GM18867 (cell line): ENCODE measurements at regions not wholly inside any gene's neighbourhood (a gene's known extent, or its start where the extent isn't known, plus 50 kb on each side); places are given as distances from the start of the nearest gene placed in this dataset.

Experiments
- ATAC-seq: cut with Tn5 transposase; IDR thresholded peaks from one replicate; pipeline ENCODE4 v1.9.1; 2021; ENCODE audit warnings: mild to moderate bottlenecking, moderate library complexity; ENCODE audit not compliant: unreplicated experiment

DNA sequence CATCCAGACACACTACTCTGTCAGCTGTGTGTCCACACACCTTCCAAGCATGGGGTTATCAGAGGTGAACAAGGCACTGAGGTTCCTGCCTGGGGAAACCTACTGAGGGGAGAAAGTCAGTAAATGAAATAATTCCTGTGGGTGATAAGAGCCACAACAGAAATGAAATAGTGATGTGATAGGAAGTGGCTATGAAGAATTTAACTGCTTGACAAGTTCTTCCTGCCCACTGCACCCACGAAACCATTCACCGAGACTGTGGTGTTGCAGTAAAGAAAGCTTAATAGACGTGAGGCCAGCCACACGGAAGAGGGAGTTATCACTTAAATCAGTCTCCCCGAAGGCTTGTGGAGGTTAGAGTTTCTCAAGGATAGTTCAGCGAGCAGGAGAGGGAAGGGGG is 353.1 kb downstream of the UQCRFS1 start:
- ATAC-seq, result no peak

DNA sequence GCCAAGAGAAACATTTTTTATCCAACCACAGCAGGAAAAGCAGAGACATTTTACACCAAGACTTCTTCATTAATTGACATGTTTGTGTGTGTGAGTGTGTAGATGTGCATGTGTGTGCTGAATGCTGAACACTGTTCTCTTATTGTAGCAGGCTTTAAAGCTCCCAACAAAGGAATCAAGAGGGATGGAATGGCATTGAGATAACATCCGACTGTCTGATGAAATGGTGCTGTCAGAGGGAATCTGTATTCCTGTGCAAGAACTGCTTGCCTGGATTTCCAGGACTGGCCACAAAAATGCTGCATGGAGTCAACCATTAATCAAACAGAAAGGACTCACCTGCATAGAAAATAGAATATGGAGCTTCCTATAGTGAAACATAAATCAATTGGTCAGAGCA is 354.0 kb downstream of the UQCRFS1 start:
- ATAC-seq, result no peak

DNA sequence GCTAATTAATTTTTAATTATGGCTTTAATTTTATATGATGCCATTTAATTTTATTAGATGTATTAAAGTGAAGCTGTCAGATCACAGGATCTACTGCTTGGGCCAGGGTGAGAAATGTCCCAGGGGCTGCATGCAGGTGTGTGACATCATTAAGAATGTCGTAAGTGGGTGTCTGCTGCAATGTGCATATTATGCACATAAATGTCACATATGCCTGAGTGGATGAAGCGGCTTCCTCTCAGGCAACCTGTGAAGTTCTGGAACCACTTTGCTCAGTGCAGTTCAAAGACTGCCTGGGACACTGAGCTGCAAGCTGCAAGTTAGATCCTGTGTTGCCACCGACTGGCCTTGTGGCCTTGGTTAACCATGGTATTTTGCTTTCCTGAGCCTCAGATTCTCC is 355.0 kb downstream of the UQCRFS1 start:
- no peak for ATAC-seq

DNA sequence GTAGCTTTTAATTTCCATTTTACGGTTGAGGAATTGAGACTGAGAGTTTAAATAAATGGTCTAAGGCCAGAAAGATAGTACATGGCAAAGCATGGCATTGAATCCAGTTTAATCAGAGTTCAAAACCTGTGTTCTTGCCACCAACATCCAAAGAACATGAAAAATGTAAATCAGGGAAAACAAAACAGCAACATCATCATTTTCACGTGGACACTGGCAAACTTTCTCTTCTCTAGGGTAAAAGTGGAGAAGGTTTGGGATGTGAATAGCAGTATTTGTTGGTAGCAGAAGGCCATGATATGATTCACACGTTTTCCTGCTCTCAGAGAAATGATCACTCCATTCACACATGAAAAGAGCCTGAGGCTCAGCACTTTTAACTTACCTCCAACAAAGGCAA is 357.7 kb downstream of the UQCRFS1 start:
- ATAC-seq, result no peak

DNA sequence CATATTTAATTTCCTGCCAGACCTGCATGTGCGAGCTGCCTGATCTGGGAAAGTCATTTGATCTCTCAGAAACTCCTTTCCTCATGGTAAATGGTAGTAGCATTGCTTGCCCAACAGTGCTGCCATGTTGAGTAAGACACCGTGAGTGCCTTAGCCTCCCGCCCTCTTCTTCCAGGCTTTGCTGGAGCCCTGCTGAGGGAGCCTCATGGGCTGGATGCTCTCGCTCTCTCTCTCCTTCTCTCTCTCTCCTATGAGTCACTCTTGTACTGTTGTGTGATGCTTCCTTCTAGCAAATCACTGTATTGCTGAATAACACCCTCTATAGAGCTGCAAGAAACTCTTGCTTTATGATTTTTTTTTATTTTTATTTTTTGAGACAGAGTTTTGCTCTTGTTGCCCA is 365.5 kb downstream of the UQCRFS1 start:
- no peak for ATAC-seq

DNA sequence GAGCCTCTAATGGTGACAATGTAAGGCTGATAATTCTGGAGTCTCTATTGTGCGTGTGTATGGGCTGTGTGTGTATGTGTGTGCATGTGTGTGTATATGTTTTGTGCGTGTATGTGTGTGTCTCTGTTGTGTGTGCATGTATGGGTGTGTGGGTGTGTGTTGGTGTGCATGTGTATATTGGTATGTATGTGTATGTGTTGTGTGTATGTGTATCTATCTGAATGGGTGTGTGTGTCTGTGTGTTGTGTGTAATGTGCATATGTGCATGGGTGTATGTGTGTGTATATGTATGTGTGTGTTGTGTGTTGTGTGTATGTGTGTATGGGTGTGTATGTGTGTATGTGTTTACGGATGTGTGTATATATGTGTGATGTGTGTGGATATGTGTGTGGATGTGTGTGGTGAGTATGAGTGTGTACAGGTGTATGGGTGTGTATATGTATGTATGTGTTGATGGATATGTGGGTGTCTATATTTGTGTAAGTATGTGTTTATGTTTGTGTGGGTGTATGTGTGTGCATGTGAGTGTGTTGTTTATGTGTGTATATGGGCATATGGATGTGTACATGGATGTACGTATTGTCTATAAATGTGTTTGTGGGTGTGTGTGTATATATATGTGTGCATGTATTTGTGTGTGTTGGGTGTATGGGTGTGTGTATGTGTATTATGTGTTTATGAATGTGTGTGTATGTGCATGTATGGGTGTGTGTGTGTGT is 366.7 kb downstream of the UQCRFS1 start:
- ATAC-seq, result no peak

DNA sequence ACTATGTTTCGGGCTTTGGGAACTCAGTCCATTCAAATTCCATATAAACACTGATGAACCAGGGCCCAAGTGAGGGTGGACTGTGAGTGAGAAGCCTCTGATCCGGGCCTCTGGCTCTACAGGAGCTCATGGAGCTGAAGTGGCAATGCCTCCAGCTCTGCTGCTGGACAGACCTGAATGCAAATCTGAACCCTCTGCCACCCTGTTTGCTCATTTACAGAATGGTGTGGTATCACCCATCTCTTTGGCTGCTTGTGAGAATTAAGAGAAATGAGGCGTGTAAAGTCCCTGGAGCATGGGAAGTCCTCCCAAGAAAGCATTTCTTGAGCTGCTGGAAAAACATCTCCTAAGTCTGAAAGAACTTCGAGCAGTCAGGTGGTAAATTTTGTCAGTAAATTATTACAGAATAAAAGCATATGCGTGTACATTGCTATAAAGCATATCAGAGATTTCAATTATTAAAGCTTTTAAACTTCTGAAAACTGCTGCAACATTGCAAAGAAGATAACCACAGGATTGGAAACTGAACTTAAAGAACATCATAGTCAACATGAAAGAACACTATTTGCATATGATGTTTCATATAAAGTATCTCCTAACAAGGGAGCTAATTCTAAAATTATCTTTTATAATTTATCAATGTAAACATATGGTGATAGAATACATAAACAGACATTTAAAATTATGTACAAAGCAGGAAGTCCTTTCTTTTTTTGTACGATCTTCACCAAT is 369.0 kb downstream of the UQCRFS1 start:
- ATAC-seq, result peak; percentile 53

DNA sequence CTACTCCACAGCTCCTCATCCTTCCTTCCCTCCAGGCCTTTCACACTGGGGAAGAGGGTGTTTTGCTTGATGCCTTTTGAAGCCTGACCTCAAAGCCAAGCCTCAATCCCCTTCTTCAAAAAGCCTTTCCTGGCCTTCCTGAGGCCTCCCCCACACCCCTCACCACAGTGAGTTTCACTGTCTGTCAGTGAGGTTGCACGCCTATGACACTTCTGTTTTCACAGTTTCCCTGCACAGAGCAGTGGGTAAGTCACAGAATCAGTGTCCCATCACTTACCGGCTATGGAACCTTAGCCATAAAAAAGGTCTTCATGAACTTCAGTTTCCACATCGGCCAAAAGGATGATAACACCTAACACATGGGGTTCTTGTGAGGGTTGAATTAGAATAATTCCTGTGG is 371.4 kb downstream of the UQCRFS1 start:
- ATAC-seq, result peak; percentile 63

DNA sequence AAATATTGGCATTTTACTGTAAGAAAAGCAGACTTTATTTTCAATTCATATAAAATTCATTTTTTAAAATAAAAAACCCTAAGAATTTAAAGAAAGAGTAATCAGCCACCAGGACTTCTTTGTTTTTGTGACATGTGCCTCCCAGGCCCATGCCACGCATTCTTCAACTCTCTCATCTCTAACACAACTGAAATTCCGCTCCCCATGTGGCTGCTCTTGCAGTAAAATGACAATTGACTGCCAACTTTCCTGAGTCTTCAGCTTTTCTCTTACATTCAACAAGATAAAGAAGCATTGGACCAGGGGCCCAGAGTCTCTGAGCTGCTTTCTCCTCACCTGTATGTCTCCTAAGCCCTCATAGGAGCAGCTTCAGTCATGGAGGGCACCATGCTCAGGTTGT is 372.1 kb downstream of the UQCRFS1 start:
- ATAC-seq, result no peak

DNA sequence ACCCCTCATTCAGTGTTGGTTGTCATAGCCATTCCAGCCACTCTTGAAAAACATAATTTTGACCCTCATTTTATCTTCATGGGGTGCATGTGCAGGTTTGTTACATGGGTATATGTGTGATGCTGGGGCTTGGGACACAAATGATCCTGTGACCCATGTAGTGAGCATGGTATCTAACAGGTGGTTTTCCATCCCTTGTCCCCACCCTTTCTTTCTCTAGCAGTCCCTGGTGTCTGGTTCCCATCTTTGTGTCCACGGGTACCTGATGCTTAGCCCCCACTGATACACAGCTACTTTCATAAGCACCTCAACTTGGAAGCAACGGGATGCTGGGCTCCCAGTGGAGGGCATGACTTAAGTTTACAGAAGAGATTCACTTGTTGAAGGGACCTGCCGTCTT is 373.5 kb downstream of the UQCRFS1 start:
- ATAC-seq, result no peak

DNA sequence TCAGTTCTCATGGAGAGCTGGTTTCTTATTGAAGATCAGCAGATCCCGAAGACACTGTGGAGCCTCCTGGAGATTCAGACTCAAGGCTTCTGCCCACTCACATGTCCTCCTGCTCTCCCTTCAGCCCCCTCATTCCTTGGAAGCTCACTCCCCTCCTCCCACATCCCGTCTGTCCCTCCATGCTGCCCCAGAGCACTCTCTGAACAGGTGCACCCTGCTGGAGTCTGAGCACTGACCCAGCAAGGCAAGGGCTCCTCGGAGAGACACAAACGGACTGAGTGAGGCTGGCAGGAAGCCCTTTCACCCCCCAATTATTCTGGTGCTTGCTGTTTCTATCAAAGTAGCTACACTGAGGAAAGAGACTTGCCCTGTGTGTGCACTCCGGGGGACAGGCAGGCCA is 374.0 kb downstream of the UQCRFS1 start:
- no peak for ATAC-seq

DNA sequence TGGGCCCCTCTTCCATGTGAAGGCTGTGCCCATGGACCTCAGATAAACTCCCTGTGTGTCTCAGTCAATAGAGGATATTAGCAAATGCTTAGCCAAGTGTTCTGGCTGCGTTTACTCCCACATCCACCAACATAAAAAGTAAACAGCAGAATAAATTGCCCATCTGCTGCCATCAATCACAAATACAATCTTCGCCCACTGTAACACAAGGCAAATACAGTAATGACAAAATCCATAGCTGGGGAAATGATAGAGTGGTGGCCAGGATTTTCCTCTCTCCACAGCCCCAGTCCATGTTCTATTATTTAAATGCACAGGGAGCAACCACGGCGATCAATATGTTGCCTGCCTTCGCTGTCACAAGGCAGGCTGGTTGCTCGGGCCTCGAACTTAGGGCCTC is 376.5 kb downstream of the UQCRFS1 start:
- no peak for ATAC-seq

DNA sequence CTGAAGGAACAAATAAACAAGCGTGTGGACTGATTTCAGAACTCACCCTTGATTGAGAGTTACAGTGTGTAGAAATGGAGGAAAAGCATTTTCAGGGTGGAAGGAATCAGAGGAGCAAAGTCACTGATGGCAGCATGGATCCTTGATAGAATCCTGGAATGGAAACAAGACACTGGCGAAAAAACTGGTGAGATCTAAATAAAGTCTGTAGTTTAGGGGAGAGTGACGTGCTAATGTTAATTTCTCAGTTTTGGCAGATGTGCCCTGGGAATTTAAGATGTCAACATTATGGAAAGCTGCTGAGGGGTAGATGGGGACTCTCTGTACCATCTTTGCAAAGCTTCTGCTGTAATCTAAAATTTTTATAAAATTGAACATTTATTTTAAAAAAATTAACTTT is 378.0 kb downstream of the UQCRFS1 start:
- ATAC-seq, result no peak

DNA sequence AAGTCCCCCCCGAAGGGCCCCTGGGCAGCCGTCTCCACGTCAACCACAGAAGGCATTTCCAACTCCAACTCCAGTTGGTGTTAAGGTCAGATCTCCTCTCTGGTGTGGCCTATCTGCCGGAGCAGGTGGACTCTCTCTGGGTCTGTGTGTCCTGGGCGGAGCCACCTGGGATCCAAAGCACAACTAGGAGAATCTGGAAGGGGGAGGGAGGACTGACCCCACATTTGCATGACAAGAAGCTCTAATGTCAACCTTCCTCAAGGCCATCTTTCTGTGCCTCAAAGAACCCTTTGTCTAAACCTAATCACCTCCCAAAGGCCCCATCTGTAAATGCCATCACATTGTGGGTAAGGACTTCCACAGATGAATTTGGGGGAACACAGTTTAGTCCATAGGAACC is 381.5 kb downstream of the UQCRFS1 start:
- ATAC-seq, result no peak

DNA sequence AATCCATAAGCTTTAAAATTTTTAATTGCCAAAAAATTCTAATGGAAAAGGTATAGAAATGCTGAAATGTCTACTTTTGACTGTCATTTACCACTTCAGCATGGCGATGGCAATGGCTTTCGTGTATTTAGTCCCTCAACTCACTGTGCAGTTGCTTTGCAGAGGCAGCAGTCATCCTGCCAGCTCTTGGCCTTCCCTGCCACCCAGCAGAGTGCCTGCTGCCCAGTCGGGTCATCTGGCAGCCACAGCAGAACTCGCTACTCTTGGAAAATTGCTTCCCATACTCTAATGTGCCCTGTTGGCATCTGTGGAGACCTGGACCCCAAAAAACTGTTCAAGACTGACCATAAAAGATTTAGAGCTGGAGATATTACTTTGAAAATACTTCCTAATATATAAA is 383.2 kb downstream of the UQCRFS1 start:
- ATAC-seq, result no peak

DNA sequence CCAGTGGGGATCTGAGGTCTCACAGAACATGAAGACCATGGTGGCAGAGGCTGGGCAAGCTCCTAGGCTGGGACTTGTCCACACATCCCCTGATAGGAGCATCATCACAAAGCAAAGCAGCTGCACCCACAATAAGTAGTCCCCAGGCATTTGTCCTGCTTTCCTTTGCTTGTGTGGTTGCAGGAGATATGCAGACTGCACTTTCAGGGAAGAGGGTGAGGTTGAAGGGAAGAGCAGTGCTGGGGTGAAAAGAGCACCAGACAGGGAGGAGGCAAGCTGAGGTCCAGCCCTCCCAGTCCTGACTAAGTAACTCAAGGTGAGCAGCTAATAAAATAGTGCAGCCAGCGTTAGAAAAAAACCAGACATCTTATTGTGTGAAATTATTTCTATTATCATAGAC is 383.6 kb downstream of the UQCRFS1 start:
- no peak for ATAC-seq

DNA sequence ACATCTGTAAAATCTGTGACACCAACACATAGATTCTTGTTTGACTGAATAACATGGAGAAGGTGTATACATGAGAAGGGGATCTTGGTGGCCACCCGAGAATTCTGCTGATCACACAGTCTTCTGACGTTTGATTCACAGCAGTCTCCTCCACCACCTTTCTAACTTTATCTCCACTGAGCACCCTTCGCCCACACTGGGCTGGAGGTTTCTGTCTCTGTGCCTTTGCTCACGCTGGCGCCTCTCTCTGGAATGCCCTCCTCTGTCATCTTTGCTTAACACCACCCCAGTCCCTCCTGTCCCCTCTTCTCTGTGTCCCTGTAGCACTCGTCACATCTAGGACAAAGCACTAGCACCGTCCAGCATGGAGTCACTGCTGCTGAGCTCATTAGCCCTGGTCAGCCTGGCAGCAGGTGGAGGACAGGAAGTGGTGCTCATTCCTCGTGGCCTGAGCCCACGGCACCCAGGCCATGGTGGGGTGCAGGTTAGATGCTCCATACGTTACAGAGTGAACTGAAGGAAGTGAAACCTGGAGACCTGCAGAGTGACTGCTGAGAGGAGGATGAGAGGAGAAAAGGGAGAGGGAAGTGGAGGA is 384.6 kb downstream of the UQCRFS1 start:
- ATAC-seq, result no peak

DNA sequence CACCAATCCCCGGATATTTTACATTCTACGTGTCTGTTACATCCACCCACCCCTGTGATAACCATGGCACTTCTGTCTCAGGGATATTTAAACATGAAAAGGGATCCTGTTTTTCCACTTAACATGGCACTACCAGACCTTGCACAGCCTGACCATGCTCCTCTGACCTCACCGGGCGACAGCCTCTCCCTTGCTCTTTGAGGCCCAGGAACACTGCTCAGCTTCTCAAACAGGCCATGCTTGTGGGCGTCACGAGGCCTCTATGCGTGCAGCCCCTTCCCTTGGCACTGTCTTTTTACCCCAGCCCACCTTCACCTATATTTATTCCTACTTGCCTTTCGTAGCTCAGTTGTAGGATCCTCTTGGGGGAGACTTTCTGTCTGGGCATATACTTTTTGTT is 385.6 kb downstream of the UQCRFS1 start:
- ATAC-seq, result no peak

DNA sequence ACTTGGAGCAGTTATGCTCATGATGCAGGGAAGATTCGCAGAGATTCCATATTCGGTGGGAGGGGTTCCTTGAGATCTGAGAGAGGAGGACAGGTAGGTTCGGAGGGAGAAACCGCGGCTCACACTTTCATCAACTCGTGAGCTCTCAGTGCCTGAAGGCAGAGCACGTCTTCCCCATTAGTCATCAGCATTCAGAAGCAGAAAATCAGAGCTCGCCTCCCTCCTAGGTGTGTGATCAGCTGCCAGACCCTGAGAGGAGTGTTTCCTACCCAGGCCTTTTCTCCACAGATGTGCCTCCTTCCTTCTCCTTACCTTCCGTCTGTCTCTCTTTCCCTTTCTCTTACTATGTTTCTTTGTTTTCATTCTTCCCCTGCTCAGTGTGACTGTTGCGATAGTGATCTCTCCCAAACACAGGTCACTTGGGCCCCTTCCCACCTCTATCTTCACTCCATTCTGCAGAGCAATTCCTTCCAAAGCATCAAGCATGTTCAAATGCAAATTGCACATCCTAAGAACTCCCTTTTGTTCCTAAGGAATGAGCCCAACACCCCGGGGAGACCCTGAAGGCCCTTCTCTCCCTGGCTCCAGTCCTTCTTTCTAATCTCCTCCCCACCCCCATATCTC is 389.5 kb downstream of the UQCRFS1 start:
- ATAC-seq, result no peak

DNA sequence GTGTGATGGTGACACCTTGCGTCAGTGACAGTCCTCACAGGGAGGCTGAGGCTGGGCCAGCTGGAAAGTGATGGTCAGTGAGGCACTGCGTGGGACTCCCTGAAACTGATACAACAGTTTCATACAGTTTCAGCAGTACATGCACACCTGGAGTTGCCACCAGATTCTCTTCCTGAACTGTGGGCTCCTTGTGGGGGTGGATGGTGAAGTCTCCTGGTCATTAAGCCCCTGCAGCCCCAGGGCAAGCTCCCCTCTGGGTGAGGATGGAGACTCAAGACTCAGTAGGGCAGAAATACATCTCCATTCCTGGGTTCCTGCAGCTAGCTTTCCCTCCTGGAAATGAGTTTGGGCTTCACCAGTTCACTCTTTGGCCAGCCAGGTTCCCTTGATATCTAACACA is 392.7 kb downstream of the UQCRFS1 start:
- ATAC-seq, result no peak

DNA sequence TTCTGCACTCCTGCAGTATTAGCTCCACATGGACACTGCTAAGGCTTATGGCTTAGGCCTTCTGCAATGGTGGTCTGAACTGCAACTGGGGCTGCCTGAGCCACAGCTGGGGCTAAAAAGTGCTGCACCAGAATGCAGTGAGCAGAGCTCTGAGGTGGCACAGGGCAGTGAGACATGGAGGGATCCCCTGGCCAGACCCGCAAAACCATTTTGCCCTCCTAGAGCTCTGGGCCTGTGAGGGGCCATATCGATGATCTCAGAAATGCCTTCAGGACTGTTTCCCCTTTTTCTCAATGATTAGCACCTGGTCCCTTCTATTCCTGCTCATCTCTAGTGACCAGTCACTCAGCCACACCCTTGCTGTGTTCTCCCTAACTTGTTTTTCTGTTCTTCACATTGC is 397.7 kb downstream of the UQCRFS1 start:
- no peak for ATAC-seq

DNA sequence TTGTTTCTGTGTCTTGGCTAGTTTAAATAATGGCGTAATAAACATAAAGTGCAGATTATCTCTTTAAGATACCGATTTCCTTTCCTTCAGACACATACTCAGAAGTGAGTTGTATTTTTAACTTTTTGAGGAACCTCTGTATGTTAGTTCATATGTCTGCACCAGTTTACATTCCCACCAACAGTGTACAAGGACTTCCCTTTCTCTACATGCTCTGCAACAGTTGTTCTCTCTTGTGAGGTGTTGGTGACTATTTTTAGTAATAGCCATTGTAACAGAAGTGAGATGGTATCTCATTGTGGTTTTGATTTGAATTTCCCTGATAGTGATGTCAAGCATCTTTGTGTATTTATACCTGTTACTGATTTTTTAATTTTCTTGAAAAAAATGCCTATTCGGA is 418.6 kb downstream of the UQCRFS1 start:
- no peak for ATAC-seq
